ENCODE measurements at regions not wholly inside any gene's neighbourhood (a gene's known extent, or its start where the extent isn't known, plus 50 kb on each side); places are given as distances from the start of the nearest gene placed in this dataset.

DNA sequence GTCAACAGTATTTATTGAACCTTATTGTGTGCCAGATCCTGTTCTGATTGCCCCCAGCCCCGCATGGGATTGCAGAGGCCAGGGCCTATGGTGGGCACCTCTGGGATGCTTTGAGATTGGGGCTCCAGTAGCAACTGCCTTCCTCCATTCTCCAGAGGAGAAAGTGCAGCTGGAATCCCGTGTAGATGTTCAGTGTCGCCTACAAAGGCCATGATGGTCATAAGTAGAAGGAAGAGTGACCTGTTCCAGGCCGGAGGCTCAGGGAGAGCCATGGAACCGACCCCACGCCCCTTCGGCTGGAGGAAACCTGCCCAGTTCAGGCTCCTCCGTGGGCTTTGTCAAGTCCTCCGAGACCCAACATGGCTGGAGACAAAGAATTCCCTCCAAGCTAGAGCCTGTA is 287.5 kb downstream of the FBXW7 start:
- H3K9me3 Mint-ChIP-seq (ENCODE audit: low read depth): peaks cover 9% of the 10 kb centered on the region
- no peak overlapping the region for H3K4me3 Mint-ChIP-seq
- H3K27me3 Mint-ChIP-seq: no peaks in the 10 kb centered on the region
- H3K27ac Mint-ChIP-seq: no peak overlapping the region
- ChIA-PET CTCF (no interaction called here), POLR2A (no interaction called here)
- intact Hi-C loops (cut with DNase I, micrococcal nuclease): no loop called here
- H3K36me3 Mint-ChIP-seq (ENCODE audit: low read depth): no peaks in the 10 kb centered on the region
- no peak for ATAC-seq
- no peak for DNase-seq
- peaks cover 34% of the 10 kb centered on the region for H3K4me1 Mint-ChIP-seq

DNA sequence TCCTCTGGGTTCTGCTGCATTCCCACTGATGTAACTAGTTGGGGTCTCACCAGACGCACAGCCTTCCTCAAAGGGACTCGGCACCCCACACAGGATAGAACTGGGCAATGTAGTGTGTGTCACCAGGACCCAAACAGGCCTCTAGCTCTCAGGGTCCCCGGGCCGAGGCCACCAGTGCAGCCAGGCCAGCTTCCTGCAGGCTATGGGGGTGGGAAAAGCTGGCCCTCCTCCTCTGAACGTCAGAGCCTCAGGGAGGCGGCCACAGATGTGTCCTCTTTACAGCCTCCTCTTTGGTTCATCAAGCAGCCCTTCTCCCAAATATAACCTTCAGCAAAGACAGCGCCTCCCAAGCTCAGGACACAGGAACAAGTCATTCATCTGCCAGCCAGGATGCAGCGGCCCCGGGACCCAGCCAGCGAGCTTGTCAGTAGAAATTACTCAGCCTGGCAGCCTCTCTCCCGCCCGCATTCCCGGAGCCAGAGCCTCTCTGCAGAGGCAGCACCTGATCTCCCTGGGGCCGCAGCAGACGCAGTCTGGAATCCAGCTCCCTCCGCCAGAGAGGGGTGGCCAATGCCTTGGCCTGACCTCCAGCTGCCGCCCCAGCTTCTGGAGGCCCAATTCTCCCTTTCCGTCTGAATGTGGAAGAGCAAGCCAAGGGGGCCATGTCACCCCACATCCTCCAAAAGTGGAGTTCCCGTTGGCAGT is 288.5 kb downstream of the FBXW7 start:
- CTCF ChIA-PET: interaction anchor here (0.7 kb wide), 1 partner anchor 168 kb away, joined by 3 read pairs; no protein-coding TSS in a partner anchor
- Mint-ChIP-seq H3K27me3 (no peaks in the 10 kb centered on the region), H3K9me3 (ENCODE audit: low read depth) (peaks cover 4% of the 10 kb centered on the region), H3K4me3 (no peak overlapping the region), H3K27ac (no peak overlapping the region), H3K4me1 (peaks cover 34% of the 10 kb centered on the region), H3K36me3 (ENCODE audit: low read depth) (no peaks in the 10 kb centered on the region)
- ATAC-seq: no peak
- intact Hi-C loops (cut with DNase I, micrococcal nuclease): no loop called here
- DNase-seq: no peak
- POLR2A ChIA-PET: interaction anchor here (0.6 kb wide), 1 partner anchor 670 kb away, joined by 3 read pairs; no protein-coding TSS in a partner anchor

DNA sequence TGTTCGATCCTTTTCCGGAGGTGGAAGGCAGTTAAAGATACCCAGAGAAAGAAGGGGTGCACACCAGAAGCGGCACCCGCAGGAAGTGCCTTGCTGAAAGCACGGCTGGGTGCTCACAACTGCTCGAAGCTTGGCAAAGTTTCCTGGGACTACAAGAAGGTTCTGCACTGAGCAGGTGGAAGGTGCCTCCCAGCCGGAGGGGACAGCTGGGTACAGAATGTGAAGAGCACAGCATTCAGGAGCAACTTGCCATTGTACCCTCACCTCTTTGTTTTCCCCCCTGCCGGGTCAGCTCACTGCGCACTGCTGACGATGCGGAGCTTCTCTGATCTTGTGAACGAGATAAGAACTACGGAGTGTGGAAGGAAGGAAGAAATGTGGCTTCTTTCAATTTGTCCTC is 289.2 kb downstream of the FBXW7 start:
- intact Hi-C loops (cut with DNase I, micrococcal nuclease): no loop called here
- peak overlapping the region; percentile 9 for H3K4me3 Mint-ChIP-seq
- no peaks in the 10 kb centered on the region for H3K27me3 Mint-ChIP-seq
- POLR2A ChIA-PET: no interaction called here
- peaks cover 34% of the 10 kb centered on the region for H3K4me1 Mint-ChIP-seq
- CTCF ChIA-PET: no interaction called here
- H3K36me3 Mint-ChIP-seq (ENCODE audit: low read depth): no peaks in the 10 kb centered on the region
- peak; percentile 30 for ATAC-seq
- DNase-seq: peak; percentile 28
- H3K9me3 Mint-ChIP-seq (ENCODE audit: low read depth): peaks cover 3% of the 10 kb centered on the region
- no peak overlapping the region for H3K27ac Mint-ChIP-seq

DNA sequence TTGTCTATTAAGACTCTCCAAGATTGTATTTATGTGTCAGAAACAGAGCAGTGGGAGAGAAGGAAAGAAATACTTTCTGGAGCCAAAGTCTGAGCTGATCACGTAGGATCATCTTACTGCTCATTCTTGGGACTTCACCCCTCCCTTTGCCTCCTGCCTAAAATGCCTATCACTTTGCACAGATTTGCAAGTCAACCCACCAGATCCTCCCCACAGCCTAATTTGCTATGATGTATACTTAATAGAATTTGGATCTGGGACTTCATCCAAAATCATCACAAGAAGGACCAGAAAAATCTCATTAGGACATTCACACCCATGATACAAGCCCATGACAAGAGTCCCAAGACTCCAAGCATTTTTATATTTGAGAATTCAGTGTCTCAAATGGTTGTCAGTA is 290.2 kb downstream of the FBXW7 start:
- H3K27me3 Mint-ChIP-seq: no peaks in the 10 kb centered on the region
- POLR2A ChIA-PET: no interaction called here
- no peak overlapping the region for H3K4me3 Mint-ChIP-seq
- intact Hi-C loops (cut with DNase I, micrococcal nuclease): no loop called here
- H3K27ac Mint-ChIP-seq: no peak overlapping the region
- H3K36me3 Mint-ChIP-seq (ENCODE audit: low read depth): no peaks in the 10 kb centered on the region
- peaks cover 34% of the 10 kb centered on the region for H3K4me1 Mint-ChIP-seq
- no peak for ATAC-seq
- DNase-seq: no peak
- peaks cover 2% of the 10 kb centered on the region for H3K9me3 Mint-ChIP-seq (ENCODE audit: low read depth)
- CTCF ChIA-PET: interaction anchor here (0.6 kb wide), 1 partner anchor 273 kb away, joined by 3 read pairs; no protein-coding TSS in a partner anchor

DNA sequence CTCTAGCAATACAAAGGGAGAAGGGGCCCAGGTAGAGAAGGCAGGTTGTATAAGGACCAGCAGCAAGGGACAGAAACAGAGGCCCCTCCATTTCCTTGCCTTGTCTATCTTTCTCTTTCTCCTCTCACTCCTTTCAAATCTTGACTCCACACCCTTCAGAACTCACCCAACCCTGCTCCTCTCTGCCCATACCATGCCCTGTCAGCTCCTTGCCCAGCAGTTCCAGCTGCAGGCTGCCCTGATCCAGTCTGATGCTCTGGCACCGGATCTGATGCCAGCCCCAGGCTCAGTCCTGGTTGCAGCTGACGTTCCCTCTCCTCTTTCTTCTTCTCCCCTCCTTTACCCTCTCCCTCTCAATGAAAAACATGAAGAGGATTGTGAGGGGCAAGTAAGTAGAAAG is 291.2 kb downstream of the FBXW7 start:
- no peaks in the 10 kb centered on the region for H3K36me3 Mint-ChIP-seq (ENCODE audit: low read depth)
- intact Hi-C loops (cut with DNase I, micrococcal nuclease): no loop called here
- ATAC-seq: no peak
- ChIA-PET CTCF (no interaction called here), POLR2A (no interaction called here)
- H3K4me3 Mint-ChIP-seq: no peak overlapping the region
- no peak overlapping the region for H3K27ac Mint-ChIP-seq
- H3K4me1 Mint-ChIP-seq: peaks cover 34% of the 10 kb centered on the region
- no peak for DNase-seq
- H3K9me3 Mint-ChIP-seq (ENCODE audit: low read depth): peaks cover 2% of the 10 kb centered on the region
- H3K27me3 Mint-ChIP-seq: no peaks in the 10 kb centered on the region

DNA sequence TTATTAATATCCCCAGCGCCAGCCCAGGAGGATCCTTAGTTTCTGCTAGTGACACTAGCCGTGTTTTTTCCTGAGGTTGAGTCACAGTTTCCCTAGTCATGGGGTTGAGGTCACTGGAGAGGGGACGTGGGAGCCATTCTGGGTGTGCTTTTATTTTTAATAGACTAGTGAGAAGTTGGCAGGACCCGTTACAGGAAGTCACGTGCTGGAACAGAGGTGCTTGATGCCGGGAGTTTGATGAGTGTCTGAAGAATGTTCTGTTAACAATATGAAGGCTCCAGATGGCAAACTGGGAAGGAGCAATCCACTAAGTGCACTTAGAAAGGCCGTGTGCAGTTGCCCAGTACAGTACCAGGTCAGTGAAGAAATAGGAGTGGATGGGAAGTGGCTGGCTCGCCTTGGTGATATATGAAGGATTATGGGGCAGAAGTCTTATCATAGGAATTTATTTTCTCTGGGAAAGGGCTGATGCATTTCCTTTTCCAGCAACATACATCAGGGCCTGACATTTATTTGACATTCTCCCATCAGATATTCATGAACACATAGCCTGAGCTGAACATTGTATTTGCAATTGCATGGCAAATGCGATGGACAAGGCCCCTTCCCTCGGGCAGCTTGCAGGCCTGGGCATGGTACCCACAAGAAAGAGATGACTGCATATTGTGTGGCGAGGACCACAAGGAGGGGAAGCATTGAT is 291.8 kb downstream of the FBXW7 start:
- peak overlapping the region; percentile 1 for H3K27ac Mint-ChIP-seq
- ChIA-PET CTCF (no interaction called here), POLR2A (no interaction called here)
- DNase-seq (no peak), ATAC-seq (no peak)
- H3K36me3 Mint-ChIP-seq (ENCODE audit: low read depth): no peaks in the 10 kb centered on the region
- H3K9me3 Mint-ChIP-seq (ENCODE audit: low read depth): peaks cover 2% of the 10 kb centered on the region
- intact Hi-C loops (cut with DNase I, micrococcal nuclease): no loop called here
- H3K27me3 Mint-ChIP-seq: no peaks in the 10 kb centered on the region
- H3K4me1 Mint-ChIP-seq: peaks cover 34% of the 10 kb centered on the region
- no peak overlapping the region for H3K4me3 Mint-ChIP-seq

DNA sequence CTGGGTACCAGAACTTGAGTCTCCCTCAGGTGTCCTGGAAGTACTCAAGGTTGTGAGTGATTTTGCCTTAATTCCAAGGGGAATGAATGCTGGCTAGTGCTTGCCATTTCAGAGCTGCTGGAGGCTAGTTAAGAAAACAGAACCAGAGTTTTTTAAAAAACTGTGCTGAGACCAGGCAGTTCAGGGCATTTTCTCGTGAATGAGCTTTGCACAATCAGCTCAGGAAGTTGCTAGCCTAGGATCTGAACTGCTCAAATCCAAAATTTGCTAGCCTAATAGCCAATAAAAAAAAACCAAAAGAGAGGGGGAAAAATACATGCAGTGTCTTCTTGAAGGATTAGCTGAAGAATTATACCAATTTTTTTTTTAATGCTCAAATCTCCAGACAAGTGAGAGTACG is 292.7 kb downstream of the FBXW7 start:
- CTCF ChIA-PET: no interaction called here
- no peaks in the 10 kb centered on the region for H3K36me3 Mint-ChIP-seq (ENCODE audit: low read depth)

DNA sequence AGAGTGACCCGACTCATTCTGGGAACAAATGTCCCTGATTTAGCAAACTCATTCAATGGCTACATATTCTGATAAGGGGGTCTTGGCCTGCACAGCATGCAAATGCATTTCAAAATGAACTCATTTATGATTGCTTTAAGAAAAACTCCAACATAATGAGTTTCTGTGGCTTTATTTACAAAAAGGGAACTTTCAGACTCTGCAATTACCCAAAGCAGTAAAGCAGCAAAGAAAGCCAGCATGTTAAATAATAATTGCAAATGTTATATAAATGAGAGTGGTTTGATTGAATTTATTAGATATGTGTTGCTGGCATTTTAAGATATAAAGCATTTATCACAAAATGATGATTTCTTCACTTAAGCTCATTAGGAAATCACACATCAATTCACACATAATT is 295.7 kb downstream of the FBXW7 start:
- ChIA-PET CTCF (interaction anchor here (1.1 kb wide), 1 partner anchor 400 kb away, joined by 3 read pairs; no protein-coding TSS in a partner anchor), POLR2A (no interaction called here)
- intact Hi-C loops (cut with DNase I, micrococcal nuclease): no loop called here
- no peaks in the 10 kb centered on the region for H3K36me3 Mint-ChIP-seq (ENCODE audit: low read depth)
- DNase-seq: no peak
- H3K27ac Mint-ChIP-seq: no peak overlapping the region
- peaks cover 2% of the 10 kb centered on the region for H3K9me3 Mint-ChIP-seq (ENCODE audit: low read depth)
- no peaks in the 10 kb centered on the region for H3K27me3 Mint-ChIP-seq
- H3K4me1 Mint-ChIP-seq: peaks cover 19% of the 10 kb centered on the region
- no peak overlapping the region for H3K4me3 Mint-ChIP-seq
- no peak for ATAC-seq

More for the DNA sequence above, 292.7 kb downstream of the FBXW7 start:
- Mint-ChIP-seq H3K4me1 (peaks cover 34% of the 10 kb centered on the region), H3K9me3 (ENCODE audit: low read depth) (peaks cover 2% of the 10 kb centered on the region), H3K27me3 (no peaks in the 10 kb centered on the region), H3K27ac (no peak overlapping the region), H3K4me3 (no peak overlapping the region)
- ATAC-seq: no peak
- DNase-seq: no peak
- intact Hi-C loops (cut with DNase I, micrococcal nuclease): no loop called here
- POLR2A ChIA-PET: no interaction called here

DNA sequence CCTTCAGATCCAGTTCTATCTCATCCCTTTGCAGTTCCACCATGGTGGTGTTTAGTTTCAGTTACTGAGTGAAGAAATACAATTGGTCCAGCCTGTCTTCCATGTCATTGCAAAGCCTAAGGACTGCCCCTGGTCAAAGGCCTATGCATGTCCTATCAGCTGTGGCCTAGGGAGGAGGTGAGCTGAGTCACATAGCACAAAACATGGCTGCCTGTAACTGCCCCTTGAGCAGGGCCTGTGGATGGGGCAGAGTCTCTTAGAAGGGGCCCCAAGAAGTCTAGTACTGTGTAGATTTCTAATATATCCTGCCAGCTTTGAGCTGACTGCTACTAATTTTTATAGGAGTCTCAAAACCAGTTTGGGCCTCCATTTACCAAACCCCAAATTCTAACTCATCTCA is 296.7 kb downstream of the FBXW7 start:
- POLR2A ChIA-PET: no interaction called here

DNA sequence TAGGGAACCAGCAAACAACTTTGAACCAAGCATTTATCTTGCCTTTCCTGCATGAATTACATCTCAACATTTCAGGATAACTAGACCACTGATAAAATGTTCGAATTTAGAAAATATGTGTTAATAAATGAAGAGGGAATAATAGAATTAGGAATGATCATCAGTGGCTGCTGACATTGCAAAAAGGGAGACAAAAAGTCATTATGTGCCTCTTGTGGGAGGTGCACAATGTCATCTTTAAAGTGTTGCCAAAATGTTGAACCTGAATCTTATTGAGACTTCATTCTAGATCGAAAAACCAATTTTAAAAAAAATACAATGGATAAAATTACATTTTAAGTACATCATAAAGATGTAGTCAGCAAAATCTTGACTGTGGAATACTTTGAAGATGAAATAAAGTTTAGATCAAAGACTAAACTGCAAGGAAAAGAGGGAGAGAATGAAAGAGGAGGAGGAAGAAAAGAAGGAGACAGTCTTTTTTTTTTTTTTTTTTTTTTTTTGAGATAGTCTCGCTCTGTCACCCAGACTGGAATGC is 299.3 kb downstream of the FBXW7 start:
- intact Hi-C loops (cut with DNase I, micrococcal nuclease): no loop called here
- H3K4me1 Mint-ChIP-seq: no peaks in the 10 kb centered on the region
- CTCF ChIA-PET: interaction anchor here (0.5 kb wide), 1 partner anchor 339 kb away, joined by 3 read pairs; no protein-coding TSS in a partner anchor
- no peaks in the 10 kb centered on the region for H3K27me3 Mint-ChIP-seq
- no peaks in the 10 kb centered on the region for H3K9me3 Mint-ChIP-seq (ENCODE audit: low read depth)
- H3K36me3 Mint-ChIP-seq (ENCODE audit: low read depth): no peaks in the 10 kb centered on the region
- DNase-seq (no peak), ATAC-seq (no peak)
- H3K27ac Mint-ChIP-seq: no peak overlapping the region
- no peak overlapping the region for H3K4me3 Mint-ChIP-seq
- POLR2A ChIA-PET: no interaction called here

More for the DNA sequence above, 296.7 kb downstream of the FBXW7 start:
- intact Hi-C loops (cut with DNase I, micrococcal nuclease): no loop called here
- DNase-seq: no peak
- Mint-ChIP-seq H3K27me3 (no peaks in the 10 kb centered on the region), H3K4me1 (peaks cover 11% of the 10 kb centered on the region), H3K4me3 (no peak overlapping the region), H3K9me3 (ENCODE audit: low read depth) (peaks cover 2% of the 10 kb centered on the region), H3K36me3 (ENCODE audit: low read depth) (no peaks in the 10 kb centered on the region), H3K27ac (no peak overlapping the region)
- CTCF ChIA-PET: interaction anchor here (0.7 kb wide), 1 partner anchor 1149 kb away, joined by 3 read pairs; no protein-coding TSS in a partner anchor
- ATAC-seq: no peak

DNA sequence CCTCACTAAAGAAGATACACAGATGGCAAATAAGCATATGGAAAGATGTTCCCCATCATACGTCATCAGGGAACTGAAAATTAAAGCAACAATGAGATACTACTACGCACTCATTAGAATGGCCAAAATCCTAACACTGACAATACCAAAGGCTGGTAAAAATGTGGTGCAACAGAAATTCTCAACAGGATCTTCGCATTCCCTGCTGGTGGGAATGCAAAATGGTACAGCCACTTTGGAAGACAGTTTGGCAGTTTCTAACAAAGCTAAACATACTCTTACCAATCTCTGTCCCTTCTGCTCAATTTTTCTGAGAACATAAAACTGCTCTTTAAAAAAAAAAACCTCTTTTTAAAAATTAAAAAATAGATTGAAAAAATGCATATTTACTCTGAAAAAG is 300.2 kb downstream of the FBXW7 start:
- no peak for DNase-seq
- Mint-ChIP-seq H3K27ac (no peak overlapping the region), H3K36me3 (ENCODE audit: low read depth) (no peaks in the 10 kb centered on the region), H3K27me3 (no peaks in the 10 kb centered on the region), H3K4me3 (no peak overlapping the region), H3K4me1 (no peaks in the 10 kb centered on the region), H3K9me3 (ENCODE audit: low read depth) (no peaks in the 10 kb centered on the region)
- CTCF ChIA-PET: no interaction called here
- intact Hi-C loops (cut with DNase I, micrococcal nuclease): no loop called here
- no peak for ATAC-seq
- POLR2A ChIA-PET: interaction anchor here (0.8 kb wide), 1 partner anchor 203 kb away, joined by 3 read pairs; no protein-coding TSS in a partner anchor

DNA sequence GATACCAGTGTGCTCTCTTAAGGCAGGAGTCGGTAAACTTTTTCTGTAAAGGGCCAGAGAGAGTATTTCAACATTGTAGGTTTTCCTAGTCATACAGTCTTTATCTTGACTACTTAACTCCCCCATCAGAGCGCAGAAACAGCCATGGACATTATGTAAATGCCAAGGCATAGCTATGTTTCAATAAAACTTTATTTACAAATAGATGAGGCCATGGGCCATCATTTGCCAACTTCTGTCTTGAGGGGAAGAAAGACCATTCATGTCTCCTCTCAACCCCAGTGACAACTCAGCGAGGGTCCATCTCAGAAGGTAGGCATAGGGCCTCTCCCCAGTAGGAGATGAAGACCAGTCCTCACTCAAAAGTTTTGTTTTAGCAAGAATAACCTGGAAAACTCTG is 301.3 kb downstream of the FBXW7 start:
- ATAC-seq: no peak
- H3K27me3 Mint-ChIP-seq: no peaks in the 10 kb centered on the region
- intact Hi-C loops (cut with DNase I, micrococcal nuclease): no loop called here
- H3K27ac Mint-ChIP-seq: no peak overlapping the region
- CTCF ChIA-PET: no interaction called here
- H3K36me3 Mint-ChIP-seq (ENCODE audit: low read depth): no peaks in the 10 kb centered on the region
- no peaks in the 10 kb centered on the region for H3K9me3 Mint-ChIP-seq (ENCODE audit: low read depth)
- no peaks in the 10 kb centered on the region for H3K4me1 Mint-ChIP-seq
- no peak overlapping the region for H3K4me3 Mint-ChIP-seq
- no peak for DNase-seq
- POLR2A ChIA-PET: no interaction called here

Data from activated CD4-positive, alpha-beta T cell treated with anti-CD3 and anti-CD28 coated beads for 36 hours (primary cell).